ENCODE measurements at regions not wholly inside any gene's neighbourhood (a gene's known extent, or its start where the extent isn't known, plus 50 kb on each side); places are given as distances from the start of the nearest gene placed in this dataset.
"Not testable (repeated sequence)": the region's sequence is repeated elsewhere in the genome, so short reads cannot be mapped to it uniquely, and the experiment has no call there.

DNA sequence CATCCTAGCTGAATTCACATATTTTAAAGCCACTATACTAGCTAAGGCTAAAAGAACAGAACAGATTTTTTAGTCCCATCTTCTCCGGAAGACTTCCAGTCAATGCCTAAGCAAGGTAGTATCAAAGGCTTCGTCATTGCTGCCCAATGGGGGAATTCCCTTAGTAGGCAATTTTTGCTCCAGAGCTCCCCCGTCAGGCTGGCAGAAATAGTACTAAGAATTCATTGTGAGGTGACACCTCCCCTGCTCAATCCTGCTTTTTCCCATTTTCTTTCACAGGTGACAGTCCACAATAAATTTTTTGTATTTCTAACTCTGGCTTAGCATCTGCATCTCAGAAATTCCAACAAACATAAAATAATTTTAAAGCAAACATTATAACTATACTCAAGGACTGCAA, 52.8 kb upstream of the SRSF6 start:
- in situ Hi-C loops (cut with HindIII; ENCODE audit: low pct_unique_long_range_greater_than_20kb, low sequenced_read_pairs), result no loop called here
- peak; percentile 61 for DNase-seq (ENCODE audit: low read depth, low spot score)

DNA sequence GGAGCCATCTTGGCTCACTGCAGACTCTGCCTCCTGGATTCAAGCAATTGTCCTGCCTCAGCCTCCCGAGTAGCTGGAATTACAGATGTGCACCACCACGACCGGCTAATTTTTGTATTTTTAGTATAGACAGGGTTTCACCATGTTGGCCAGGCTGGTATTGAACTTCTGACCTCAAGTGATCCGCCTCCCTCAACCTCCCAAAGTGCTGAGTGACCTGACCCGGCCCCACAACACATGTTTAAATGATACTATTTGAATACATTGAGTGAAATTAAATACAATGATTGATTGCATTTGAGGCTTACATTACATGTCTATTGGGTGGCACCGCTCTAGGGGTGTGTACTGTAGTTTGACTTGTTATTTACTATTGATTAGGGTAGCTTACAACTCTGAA, 56.8 kb upstream of the SRSF6 start:
- in situ Hi-C loops (cut with HindIII; ENCODE audit: low pct_unique_long_range_greater_than_20kb, low sequenced_read_pairs); DNase-seq (ENCODE audit: low read depth, low spot score): not testable (repeated sequence)

DNA sequence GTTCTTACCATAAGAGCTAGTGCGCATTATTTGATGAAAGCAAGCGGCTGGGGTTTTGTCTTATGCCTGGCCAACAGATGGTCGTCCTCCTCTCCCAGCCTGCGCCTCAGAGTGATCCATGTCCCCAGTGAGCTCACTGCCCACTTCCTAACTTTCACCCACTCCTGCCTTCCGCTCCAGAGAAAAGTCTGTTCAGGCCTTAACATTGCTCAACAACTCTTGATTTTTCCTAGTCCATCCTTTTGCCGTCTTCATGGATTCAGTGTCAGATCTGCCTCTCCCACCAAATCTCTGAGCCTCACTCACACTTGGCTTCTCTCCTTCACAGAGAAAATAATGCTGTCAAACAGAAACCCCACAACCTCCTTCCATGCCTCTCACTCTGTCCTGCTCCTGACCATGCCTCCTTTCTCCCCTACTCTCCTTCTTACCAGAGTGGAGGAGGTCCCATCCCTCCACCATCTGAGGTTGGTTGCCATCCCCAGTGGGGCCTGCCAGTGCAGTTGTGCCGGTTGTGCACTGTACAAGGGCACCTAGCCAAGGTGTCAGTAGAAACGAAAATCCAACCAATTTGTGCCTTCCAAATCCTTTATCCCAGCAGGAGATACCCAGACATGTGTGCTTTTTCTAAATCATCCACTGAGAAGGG, 58.9 kb upstream of the SRSF6 start:
- no peak for DNase-seq (ENCODE audit: low read depth, low spot score)
- in situ Hi-C loops (cut with HindIII; ENCODE audit: low pct_unique_long_range_greater_than_20kb, low sequenced_read_pairs), result no loop called here

DNA sequence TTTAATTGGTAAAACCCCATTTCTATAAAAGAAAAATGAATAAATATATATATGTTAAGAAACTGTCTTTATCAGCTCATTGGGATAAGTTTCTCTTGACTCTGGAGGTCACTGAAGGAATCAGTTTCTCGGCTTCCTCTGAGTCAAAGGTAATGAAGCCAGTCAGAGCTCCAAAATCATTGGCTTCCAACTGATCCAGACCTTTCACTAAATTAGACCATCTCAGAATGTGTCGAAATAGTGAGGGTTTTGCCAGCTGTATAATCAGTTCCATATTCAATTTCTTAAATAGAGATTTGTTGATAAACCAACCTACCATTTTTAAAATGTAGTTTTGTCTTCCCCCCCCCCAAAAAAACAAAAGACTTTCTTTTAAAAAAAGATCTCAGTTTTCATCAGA, 60.5 kb upstream of the SRSF6 start:
- in situ Hi-C loops (cut with HindIII; ENCODE audit: low pct_unique_long_range_greater_than_20kb, low sequenced_read_pairs), result no loop called here
- DNase-seq (ENCODE audit: low read depth, low spot score), result no peak

DNA sequence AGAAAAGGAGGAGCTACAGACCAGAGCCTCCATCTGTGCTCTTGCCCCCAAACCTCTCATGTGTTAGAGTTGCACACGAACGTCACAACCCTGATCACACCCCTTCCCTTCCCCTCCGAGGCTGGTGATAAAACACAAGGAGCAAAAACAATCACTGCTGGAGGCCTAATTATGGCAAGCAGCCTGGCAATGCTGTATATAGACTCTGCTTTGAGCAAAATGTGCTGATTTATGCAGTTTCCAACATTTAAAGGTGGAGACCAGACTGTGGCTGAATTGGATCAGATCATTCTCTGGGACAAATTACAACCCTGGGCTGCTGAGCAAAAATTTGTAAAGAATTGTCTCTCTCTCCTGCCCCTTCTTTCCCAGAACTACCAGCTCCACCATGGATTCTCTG, 64.6 kb upstream of the SRSF6 start:
- in situ Hi-C loops (cut with HindIII; ENCODE audit: low pct_unique_long_range_greater_than_20kb, low sequenced_read_pairs), result no loop called here
- DNase-seq (ENCODE audit: low read depth, low spot score), result no peak

DNA sequence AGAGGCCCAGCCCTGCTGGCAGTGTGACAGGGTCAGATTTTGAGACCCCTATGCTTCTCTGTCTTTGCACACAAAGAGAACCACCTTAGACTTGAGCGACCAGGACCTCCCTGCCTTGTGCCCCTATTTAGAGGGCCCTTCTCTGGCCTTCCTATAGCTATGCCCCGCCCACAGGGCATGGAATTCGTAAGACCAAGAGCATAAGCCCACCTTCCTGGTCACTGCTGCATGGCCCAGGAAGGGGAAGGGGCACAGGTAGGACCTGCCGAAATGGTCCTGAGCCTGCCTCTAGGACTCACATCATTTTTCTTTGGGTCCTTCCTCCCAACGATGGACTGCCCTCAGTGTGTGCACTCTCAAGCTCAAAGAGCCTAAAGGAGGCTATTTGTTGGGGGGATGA, 65.1 kb upstream of the SRSF6 start:
- DNase-seq (ENCODE audit: low read depth, low spot score), result no peak
- in situ Hi-C loops (cut with HindIII; ENCODE audit: low pct_unique_long_range_greater_than_20kb, low sequenced_read_pairs), result no loop called here

DNA sequence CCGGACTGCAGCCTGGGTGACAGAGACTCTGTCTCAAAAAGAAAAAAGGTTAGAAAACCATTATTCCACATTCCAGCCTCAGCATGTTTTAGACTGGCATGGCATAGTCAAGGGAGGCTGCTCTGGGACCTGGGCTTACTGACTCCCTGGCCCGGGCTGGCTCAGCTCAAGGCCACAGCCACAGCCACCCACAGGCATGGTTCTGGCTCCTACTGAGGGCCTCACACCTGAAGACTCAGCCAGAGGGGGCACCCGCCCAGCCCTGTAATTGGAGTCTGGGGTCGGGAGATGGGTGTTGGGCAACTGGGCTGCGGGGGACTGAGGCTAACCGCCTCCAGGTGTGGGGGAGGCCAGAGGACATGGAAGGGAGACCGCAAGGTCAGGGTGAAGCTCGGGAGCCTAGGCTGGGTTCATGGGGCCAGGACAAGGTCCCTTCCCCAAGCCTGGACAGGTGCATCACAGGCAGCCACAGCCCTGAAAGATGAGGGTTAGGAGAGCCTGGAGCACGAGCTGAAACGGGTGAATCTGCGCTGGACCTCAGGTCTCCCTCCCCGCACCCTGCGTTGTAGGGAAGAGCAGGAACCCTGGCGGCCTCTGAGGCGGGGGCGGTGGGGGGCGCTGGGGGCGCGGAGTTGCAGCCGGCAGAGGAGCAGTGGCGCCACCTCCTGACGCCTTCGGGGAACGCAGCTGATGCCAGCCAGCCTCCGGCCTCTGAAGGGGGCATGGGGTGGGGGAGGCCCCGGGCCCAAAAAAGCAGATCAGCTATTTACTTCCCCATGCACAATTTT, 67.7 kb upstream of the SRSF6 start:
- DNase-seq (ENCODE audit: low read depth, low spot score), result no peak
- in situ Hi-C loops (cut with HindIII; ENCODE audit: low pct_unique_long_range_greater_than_20kb, low sequenced_read_pairs), result no loop called here

DNA sequence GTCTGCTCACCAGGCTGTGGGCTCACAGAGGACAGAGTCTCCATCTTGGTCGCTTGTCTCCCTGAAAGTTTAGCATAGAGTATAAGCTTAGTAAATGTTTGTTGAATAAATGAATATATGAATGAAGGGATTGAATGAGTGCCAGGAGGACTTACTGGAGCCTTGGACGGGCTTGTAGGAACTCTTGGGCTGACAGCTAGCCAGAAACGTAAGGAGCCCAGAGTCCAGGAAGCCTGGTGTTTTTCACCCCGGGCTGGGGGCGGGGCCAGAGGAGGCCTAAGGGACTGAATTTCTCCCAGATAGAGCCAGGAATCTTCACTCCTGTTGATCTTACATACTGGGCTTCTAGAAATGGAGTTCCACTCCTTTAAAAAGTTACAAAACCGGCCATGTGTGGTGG, 68.5 kb upstream of the SRSF6 start:
- in situ Hi-C loops (cut with HindIII; ENCODE audit: low pct_unique_long_range_greater_than_20kb, low sequenced_read_pairs), result no loop called here
- no peak for DNase-seq (ENCODE audit: low read depth, low spot score)

DNA sequence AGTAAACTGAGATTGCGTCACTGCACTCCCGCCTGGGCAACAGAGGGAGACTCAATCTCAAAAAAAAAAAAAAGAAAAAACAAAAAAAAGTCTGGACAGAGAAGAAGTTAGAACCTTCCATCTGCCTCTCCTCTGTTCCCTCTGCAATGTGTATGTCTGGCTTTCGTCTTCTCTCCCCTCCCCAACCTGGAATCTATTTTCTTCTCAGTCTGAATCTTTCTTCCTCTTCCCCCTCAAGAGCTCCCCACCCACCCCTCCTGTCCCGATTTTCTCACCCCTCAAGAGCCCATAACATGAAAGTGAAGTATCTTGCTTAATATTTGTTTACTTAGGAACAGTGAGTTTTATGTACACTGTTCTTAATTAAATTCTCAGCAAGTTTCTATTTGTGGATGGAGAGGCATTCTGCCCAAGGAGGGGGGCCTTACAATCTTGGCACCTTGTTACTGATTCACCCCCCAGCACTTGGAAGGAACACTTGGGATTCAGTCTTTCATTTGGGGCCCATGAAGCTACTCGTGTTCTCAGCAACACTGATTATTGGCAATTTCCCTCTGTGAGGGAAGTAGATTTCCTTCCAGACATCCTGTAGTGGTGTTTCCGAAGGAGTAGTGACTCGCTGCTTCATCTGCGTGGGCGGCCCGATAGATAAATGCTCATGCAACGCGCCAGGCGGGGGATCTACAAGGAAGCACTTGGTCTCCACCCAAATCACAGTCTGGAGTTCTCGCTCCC, 69.3 kb upstream of the SRSF6 start:
- in situ Hi-C loops (cut with HindIII; ENCODE audit: low pct_unique_long_range_greater_than_20kb, low sequenced_read_pairs), result no loop called here
- DNase-seq (ENCODE audit: low read depth, low spot score), result no peak

DNA sequence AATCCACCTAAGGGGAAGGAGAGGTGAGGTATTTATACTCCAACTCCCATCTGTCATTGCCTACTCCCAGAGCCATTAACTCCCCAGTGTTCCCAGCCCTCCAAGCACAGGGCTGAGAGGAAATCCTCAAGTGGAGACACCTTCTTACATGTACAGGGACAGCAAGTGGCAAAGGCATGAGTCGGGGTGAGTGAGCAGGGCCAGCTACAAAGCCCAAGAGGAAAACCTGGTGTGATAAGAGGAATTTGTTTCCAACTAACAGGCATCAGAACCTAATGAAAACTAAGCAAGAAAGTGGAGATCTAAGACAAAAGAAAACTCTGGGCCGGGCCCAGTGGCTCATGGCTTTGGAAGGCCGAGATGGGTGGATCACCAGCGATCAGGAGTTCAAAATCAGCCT, 70.0 kb upstream of the SRSF6 start:
- no peak for DNase-seq (ENCODE audit: low read depth, low spot score)
- in situ Hi-C loops (cut with HindIII; ENCODE audit: low pct_unique_long_range_greater_than_20kb, low sequenced_read_pairs), result no loop called here

DNA sequence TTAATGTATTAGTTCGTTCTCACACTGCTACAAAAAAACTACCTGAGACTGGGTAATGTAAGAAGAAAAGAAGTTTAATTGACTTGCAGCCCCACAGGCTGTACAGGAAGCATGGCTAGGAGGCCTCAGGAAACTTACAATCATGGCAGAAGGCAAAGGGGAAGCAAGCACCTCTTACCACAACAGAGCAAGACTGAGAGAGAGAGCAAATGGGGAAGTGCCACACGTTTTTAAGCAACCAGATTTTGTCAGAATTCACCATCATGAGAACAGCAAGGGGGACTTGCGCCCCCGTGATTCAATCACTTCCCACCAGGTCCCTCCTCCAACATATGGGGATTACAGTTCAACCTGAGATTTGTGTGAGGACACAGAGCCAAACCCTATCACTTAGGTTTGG, 70.8 kb upstream of the SRSF6 start:
- in situ Hi-C loops (cut with HindIII; ENCODE audit: low pct_unique_long_range_greater_than_20kb, low sequenced_read_pairs), result no loop called here
- no peak for DNase-seq (ENCODE audit: low read depth, low spot score)

DNA sequence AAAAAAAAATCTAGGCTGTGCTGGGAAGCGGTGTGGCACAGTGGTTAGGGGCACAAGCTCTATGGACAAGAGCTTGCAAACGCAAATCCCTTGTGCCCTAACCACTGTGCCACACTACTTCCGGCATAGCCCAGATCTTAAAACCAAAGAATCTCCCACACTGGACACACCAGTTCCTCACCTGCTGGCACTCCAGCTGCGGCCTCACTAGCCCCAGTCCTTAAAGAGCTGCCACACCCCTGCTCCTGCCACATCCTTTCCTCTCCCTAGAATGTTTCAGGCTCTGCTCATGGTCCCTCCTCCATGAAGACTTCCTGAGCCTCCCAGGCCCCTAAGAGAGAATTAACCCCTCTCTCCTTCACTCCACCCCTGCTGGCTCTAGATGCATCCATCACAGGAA, 71.8 kb upstream of the SRSF6 start:
- in situ Hi-C loops (cut with HindIII; ENCODE audit: low pct_unique_long_range_greater_than_20kb, low sequenced_read_pairs), result no loop called here
- no peak for DNase-seq (ENCODE audit: low read depth, low spot score)

DNA sequence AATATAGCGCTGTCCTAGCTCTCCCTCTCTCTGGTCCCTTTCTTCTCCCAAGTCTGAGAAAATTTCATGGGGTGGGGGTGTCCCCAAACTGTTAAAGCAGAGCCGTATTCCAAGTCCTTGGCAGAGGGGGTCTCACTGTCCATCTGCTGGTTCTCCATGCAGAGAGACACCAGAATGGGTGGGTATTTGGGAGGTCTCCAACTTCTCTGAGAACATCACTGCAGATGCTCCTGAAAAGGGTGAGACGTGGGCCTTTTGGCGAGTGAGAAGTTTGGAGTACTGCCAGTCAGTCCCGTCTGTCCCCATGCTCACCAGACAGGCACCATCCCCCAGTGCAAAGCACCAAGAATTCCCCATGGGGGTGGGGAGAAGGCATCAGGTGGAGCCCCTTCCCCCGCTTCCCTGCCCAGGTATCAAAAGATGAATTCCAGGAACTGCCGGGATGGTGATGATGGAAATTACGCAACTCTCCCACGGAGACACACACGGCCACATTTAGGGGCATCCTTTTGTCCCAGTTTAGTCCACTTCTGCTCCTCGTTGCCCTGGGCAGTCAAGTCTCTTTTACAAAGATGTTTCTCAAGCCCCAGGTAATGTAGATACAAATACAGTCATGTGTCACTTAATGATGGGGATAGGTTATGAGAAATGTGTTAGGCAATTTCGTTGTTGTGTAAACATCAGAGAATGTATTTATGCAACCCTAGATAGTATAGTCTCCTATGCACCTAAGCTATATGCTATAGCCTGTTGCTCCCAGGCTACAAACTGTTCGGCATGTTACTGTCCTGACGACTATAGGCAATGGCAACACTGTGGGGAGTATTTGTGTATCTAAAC, 73.4 kb upstream of the SRSF6 start:
- no peak for DNase-seq (ENCODE audit: low read depth, low spot score)
- in situ Hi-C loops (cut with HindIII; ENCODE audit: low pct_unique_long_range_greater_than_20kb, low sequenced_read_pairs), result no loop called here

DNA sequence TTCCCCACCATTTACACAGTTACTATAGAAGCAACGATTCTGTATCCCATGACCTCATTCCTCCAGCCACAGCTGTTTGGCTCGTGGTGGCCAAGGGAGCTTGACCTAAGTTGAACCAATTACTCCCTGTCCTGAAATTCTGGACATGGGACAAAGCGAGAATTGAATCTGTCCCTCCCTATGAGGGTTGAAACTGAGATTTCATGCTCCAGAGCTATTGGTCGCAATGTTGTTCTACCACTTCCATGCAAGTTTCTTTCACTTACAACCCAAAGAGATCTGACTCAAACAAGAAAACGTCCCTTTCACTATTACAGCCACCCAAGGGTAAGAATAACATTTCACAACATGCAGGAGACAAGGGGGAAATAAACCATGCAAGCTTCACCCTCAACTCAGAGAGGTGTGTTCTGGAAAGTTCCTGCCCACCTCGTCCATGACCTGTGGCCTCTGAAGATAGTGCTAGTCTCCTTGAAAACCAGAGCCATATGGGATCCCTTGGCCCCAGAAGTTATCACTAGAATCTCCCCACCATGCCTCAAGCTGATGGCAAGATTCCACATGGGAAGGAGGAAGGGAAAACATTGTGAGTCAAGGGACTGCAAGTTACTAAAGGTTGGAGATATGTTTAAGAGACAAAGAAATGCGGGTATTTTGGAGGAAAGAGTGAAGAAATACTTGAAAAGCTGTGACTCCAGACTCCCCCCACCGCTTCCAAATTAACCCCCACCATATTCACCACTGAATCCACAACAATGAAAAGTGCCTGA, 74.5 kb upstream of the SRSF6 start:
- in situ Hi-C loops (cut with HindIII; ENCODE audit: low pct_unique_long_range_greater_than_20kb, low sequenced_read_pairs), result no loop called here
- no peak for DNase-seq (ENCODE audit: low read depth, low spot score)

DNA sequence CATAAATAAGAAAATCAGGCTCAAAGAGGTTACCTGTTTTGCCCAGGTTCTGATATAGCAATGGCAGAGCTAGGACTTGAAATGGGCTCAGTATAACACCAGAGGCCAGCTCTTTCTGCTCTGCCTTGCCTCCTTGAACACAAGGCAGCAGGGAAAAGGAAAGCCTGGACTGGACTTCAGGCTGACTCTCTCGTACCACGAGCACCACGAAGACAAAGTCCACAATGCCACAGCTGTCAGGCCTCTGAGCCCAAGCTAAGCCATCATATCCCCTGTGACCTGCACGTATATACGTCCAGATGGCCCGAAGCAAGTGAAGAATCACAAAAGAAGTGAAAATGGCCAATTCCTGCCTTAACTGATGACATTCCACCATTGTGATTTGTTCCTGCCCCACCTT, 75.6 kb upstream of the SRSF6 start:
- in situ Hi-C loops (cut with HindIII; ENCODE audit: low pct_unique_long_range_greater_than_20kb, low sequenced_read_pairs); DNase-seq (ENCODE audit: low read depth, low spot score): not testable (repeated sequence)

DNA sequence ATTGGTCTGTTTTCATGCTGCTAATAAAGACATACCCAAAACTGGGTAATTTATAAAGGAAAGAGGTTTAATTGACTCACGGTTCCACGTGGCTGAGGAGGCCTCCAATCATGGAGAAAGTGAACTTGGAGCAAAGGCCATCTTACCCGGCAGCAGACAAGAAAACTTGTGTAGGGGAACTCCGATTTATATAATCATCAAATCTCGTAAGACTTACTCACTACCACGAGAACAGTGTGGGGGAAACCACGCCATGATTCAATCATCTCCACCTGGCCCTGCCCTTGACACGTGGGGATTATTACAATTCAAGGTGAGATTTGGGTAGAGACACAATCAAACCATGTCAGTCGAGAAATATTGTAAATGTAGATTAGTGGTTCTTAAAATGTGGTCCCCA, 76.2 kb upstream of the SRSF6 start:
- in situ Hi-C loops (cut with HindIII; ENCODE audit: low pct_unique_long_range_greater_than_20kb, low sequenced_read_pairs); DNase-seq (ENCODE audit: low read depth, low spot score): not testable (repeated sequence)

DNA sequence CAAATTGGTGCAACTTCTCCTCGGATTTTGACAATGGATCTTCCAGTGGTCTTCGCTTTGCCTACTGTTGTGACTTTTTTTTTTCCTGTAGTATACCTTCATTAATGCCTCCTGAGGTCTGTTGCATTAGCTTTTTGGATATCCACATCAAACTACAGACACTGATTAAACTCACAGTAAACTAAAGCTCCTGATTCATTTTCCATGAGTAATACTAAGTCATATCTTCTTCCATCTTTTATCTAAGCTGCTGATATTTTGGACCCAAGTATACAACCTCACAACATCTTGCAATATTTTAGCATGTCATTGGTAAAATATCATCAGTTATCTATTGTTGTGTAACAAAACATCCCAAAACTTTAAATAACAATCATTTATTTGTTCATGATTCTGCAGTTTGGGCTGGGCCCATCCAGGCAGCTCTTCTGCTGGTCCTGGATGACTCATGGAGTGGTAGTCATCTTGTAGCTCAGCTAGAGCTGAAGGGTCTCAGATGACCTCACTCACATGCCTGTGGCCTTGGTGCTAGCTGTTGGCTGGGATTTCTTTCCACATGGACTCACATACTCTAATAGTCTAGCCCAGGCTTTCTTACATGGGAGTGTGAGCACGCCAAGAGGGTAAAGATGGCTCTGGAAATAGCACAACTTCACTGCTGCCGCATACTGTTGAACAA, 78.3 kb upstream of the SRSF6 start:
- in situ Hi-C loops (cut with HindIII; ENCODE audit: low pct_unique_long_range_greater_than_20kb, low sequenced_read_pairs), result no loop called here
- no peak for DNase-seq (ENCODE audit: low read depth, low spot score)
